ENCODE measurements at regions not wholly inside any gene's neighbourhood (a gene's known extent, or its start where the extent isn't known, plus 50 kb on each side); places are given as distances from the start of the nearest gene placed in this dataset.

- peaks cover 43% of the 10 kb centered on the region for H3K4me1 Mint-ChIP-seq
- H3K9me3 Mint-ChIP-seq: no peaks in the 10 kb centered on the region
- no peak overlapping the region for H3K27ac Mint-ChIP-seq (ENCODE audit: unreplicated experiment)
Observed at GRCh38 chr6:167759912-167760311, 66.8 kb upstream of the AFDN start.

GRCh38 chr6:167760979-167761793 is 65.5 kb upstream of the AFDN start:
- no peak overlapping the region for H3K4me3 Mint-ChIP-seq
- DNase-seq (ENCODE audit: low read depth, low spot score): peak; percentile 48
- no peak for TF ChIP-seq CTCF (conservative IDR thresholded peaks at IDR 0.05)
- peaks cover 77% of the 10 kb centered on the region for H3K27me3 Mint-ChIP-seq (ENCODE audit: low read depth)
- H3K36me3 Mint-ChIP-seq (ENCODE audit: low read depth): no peaks in the 10 kb centered on the region
- peaks cover 43% of the 10 kb centered on the region for H3K4me1 Mint-ChIP-seq
- no peaks in the 10 kb centered on the region for H3K9me3 Mint-ChIP-seq
- H3K27ac Mint-ChIP-seq (ENCODE audit: unreplicated experiment): no peak overlapping the region

More at GRCh38 chr6:167759912-167760311, 66.8 kb upstream of the AFDN start:
- H3K27me3 Mint-ChIP-seq (ENCODE audit: low read depth): peaks cover 72% of the 10 kb centered on the region
- no peaks in the 10 kb centered on the region for H3K36me3 Mint-ChIP-seq (ENCODE audit: low read depth)
- H3K4me3 Mint-ChIP-seq: no peak overlapping the region
- TF ChIP-seq CTCF (conservative IDR thresholded peaks at IDR 0.05): no peak
- DNase-seq (ENCODE audit: low read depth, low spot score): no peak

GRCh38 chr6:167761794-167762258 is 64.9 kb upstream of the AFDN start:
- H3K27me3 Mint-ChIP-seq (ENCODE audit: low read depth): peaks cover 78% of the 10 kb centered on the region
- H3K27ac Mint-ChIP-seq (ENCODE audit: unreplicated experiment): no peak overlapping the region
- no peaks in the 10 kb centered on the region for H3K36me3 Mint-ChIP-seq (ENCODE audit: low read depth)
- no peak for DNase-seq (ENCODE audit: low read depth, low spot score)
- no peaks in the 10 kb centered on the region for H3K9me3 Mint-ChIP-seq
- H3K4me1 Mint-ChIP-seq: peaks cover 43% of the 10 kb centered on the region
- TF ChIP-seq CTCF (conservative IDR thresholded peaks at IDR 0.05): no peak
- no peak overlapping the region for H3K4me3 Mint-ChIP-seq

- Mint-ChIP-seq H3K9me3 (no peaks in the 10 kb centered on the region), H3K27ac (ENCODE audit: unreplicated experiment) (no peak overlapping the region), H3K4me1 (peaks cover 43% of the 10 kb centered on the region), H3K4me3 (no peak overlapping the region), H3K27me3 (ENCODE audit: low read depth) (peaks cover 78% of the 10 kb centered on the region), H3K36me3 (ENCODE audit: low read depth) (no peaks in the 10 kb centered on the region)
- TF ChIP-seq CTCF (conservative IDR thresholded peaks at IDR 0.05): no peak
- no peak for DNase-seq (ENCODE audit: low read depth, low spot score)
Observed at GRCh38 chr6:167762259-167762962, 64.3 kb upstream of the AFDN start.

- no peaks in the 10 kb centered on the region for H3K9me3 Mint-ChIP-seq
- peaks cover 79% of the 10 kb centered on the region for H3K27me3 Mint-ChIP-seq (ENCODE audit: low read depth)
- peak overlapping the region; percentile 68 for H3K27ac Mint-ChIP-seq (ENCODE audit: unreplicated experiment)
- no peak for DNase-seq (ENCODE audit: low read depth, low spot score)
- H3K4me3 Mint-ChIP-seq: no peak overlapping the region
- no peaks in the 10 kb centered on the region for H3K36me3 Mint-ChIP-seq (ENCODE audit: low read depth)
- H3K4me1 Mint-ChIP-seq: peaks cover 43% of the 10 kb centered on the region
- no peak for TF ChIP-seq CTCF (conservative IDR thresholded peaks at IDR 0.05)
Observed at GRCh38 chr6:167763056-167763944, 63.4 kb upstream of the AFDN start.
